HFFc6 (cell line): ENCODE measurements at regions not wholly inside any gene's neighbourhood (a gene's known extent, or its start where the extent isn't known, plus 50 kb on each side); places are given as distances from the start of the nearest gene placed in this dataset.

Experiments
- DNase-seq: peaks from one replicate; pipeline ENCODE4 v3.0.0-alpha.2; 2018
- H3K27ac Mint-ChIP-seq: 2 replicates; pipeline ENCODE4 v1.8.0; 2020; ENCODE audit warnings: mild to moderate bottlenecking, mixed read lengths
- H3K27me3 Mint-ChIP-seq: 2 replicates; pipeline ENCODE4 v1.8.0; 2021; ENCODE audit warnings: mild to moderate bottlenecking, moderate library complexity, mixed read lengths; ENCODE audit not compliant: insufficient read depth
- H3K36me3 Mint-ChIP-seq: 2 replicates; pipeline ENCODE4 v1.8.0; 2021; ENCODE audit warnings: low read depth, mixed read lengths
- H3K4me1 Mint-ChIP-seq: 2 replicates; pipeline ENCODE4 v1.8.0; 2020; ENCODE audit warnings: low read depth, mixed read lengths
- H3K4me3 Mint-ChIP-seq: 2 replicates; pipeline ENCODE4 v1.8.0; 2020; ENCODE audit warnings: mild to moderate bottlenecking, moderate library complexity, mixed read lengths
- H3K9me3 Mint-ChIP-seq: 2 replicates; pipeline ENCODE4 v1.8.0; 2020; ENCODE audit warnings: mild to moderate bottlenecking, mixed read lengths
- TF ChIP-seq, protein P1 (sequence below): fragments of 200-600 bp; sonication (generic); IDR thresholded peaks from 2 replicates; pipeline ENCODE4 v1.5.0; 2021; ENCODE audit warnings: antibody characterized with exemption, mild to moderate bottlenecking

- no peak overlapping the region for H3K27ac Mint-ChIP-seq
- no peak overlapping the region for H3K4me3 Mint-ChIP-seq
- H3K27me3 Mint-ChIP-seq = peaks cover 40% of the 10 kb centered on the region
- no peak for DNase-seq
- TF ChIP-seq, protein P1, sequence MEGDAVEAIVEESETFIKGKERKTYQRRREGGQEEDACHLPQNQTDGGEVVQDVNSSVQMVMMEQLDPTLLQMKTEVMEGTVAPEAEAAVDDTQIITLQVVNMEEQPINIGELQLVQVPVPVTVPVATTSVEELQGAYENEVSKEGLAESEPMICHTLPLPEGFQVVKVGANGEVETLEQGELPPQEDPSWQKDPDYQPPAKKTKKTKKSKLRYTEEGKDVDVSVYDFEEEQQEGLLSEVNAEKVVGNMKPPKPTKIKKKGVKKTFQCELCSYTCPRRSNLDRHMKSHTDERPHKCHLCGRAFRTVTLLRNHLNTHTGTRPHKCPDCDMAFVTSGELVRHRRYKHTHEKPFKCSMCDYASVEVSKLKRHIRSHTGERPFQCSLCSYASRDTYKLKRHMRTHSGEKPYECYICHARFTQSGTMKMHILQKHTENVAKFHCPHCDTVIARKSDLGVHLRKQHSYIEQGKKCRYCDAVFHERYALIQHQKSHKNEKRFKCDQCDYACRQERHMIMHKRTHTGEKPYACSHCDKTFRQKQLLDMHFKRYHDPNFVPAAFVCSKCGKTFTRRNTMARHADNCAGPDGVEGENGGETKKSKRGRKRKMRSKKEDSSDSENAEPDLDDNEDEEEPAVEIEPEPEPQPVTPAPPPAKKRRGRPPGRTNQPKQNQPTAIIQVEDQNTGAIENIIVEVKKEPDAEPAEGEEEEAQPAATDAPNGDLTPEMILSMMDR = no peak
- H3K9me3 Mint-ChIP-seq = peaks cover 6% of the 10 kb centered on the region; the same call in 1 of the 2 replicates
- H3K4me1 Mint-ChIP-seq = no peaks in the 10 kb centered on the region
- peaks cover 5% of the 10 kb centered on the region; the same call in 1 of the 2 replicates for H3K36me3 Mint-ChIP-seq
Observed at GRCh38 chr6:149181304-149181703, 136.2 kb upstream of the TAB2 start.

DNA sequence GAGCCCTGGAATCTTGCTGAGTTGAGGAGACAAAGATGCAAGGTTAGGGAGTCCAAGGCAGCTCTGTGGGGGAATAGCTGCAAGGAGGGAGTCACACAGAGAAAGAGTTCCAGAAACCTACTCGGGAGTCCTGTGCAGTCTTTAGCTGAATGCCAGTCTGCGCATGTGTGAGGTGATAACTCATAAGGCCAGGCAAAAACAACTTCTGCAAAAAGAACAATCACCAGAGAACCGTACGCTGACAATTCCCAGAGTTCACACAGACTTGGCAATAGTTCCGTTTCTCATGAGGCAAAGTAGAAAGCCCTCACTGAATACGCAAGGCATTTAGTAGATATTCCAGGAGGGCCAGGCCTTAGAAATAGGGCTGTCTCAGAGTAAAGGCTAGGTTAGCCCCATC lies 135.2 kb upstream of the TAB2 start:
- no peak overlapping the region for H3K27ac Mint-ChIP-seq
- H3K9me3 Mint-ChIP-seq = peaks cover 6% of the 10 kb centered on the region; the same call in 1 of the 2 replicates
- H3K4me1 Mint-ChIP-seq = no peaks in the 10 kb centered on the region
- no peak overlapping the region for H3K4me3 Mint-ChIP-seq
- no peak for DNase-seq
- H3K27me3 Mint-ChIP-seq = peaks cover 44% of the 10 kb centered on the region
- peaks cover 5% of the 10 kb centered on the region; the same call in 1 of the 2 replicates for H3K36me3 Mint-ChIP-seq
- TF ChIP-seq, protein P1 = no peak

GRCh38 chr6:149184523-149184922 lies 133.0 kb upstream of the TAB2 start:
- TF ChIP-seq, protein P1 = no peak
- H3K4me3 Mint-ChIP-seq = no peak overlapping the region
- peaks cover 5% of the 10 kb centered on the region; the same call in 1 of the 2 replicates for H3K36me3 Mint-ChIP-seq
- H3K27ac Mint-ChIP-seq = no peak overlapping the region
- DNase-seq = no peak
- no peaks in the 10 kb centered on the region for H3K4me1 Mint-ChIP-seq
- peaks cover 30% of the 10 kb centered on the region for H3K27me3 Mint-ChIP-seq
- H3K9me3 Mint-ChIP-seq = peaks cover 17% of the 10 kb centered on the region; the same call in 1 of the 2 replicates

DNA sequence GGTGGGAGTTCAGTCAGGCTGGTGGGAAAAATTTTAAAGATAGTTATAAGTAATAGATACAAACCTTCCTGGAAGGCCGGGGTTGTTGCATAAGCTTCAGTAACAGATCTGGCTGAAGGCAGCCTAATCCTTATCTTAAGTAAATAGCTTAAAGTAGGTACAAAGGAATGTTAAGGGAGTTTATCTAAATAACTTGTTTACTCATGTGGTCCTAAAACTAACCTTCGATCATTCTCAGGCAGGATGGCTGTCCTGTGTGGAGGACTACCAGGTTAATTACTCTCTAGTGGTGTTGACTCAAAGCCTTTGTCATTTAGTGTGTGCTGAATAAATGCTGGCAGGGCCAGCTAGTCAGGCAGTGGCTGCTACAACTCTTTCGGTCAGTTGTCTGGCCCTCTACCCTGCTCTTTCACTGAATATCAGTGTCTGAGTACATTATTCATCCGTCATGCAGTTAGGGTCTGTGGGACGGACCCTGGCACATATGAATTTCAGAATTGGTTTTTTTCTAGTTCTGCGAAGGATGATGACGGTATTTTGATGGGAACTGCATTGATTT lies 131.6 kb upstream of the TAB2 start:
- peaks cover 17% of the 10 kb centered on the region; the same call in 1 of the 2 replicates for H3K9me3 Mint-ChIP-seq
- no peak overlapping the region for H3K27ac Mint-ChIP-seq
- peaks cover 35% of the 10 kb centered on the region for H3K27me3 Mint-ChIP-seq
- DNase-seq = no peak
- TF ChIP-seq, protein P1 = no peak
- peaks cover 5% of the 10 kb centered on the region; the same call in 1 of the 2 replicates for H3K36me3 Mint-ChIP-seq
- H3K4me3 Mint-ChIP-seq = no peak overlapping the region
- H3K4me1 Mint-ChIP-seq = no peaks in the 10 kb centered on the region

GRCh38 chr6:149186873-149187272 lies 130.6 kb upstream of the TAB2 start:
- Mint-ChIP-seq H3K4me3 (no peak overlapping the region), H3K27ac (no peak overlapping the region), H3K27me3 (peaks cover 35% of the 10 kb centered on the region), H3K4me1 (no peaks in the 10 kb centered on the region), H3K36me3 (peaks cover 5% of the 10 kb centered on the region; the same call in 1 of the 2 replicates), H3K9me3 (peaks cover 17% of the 10 kb centered on the region; the same call in 1 of the 2 replicates)
- no peak for DNase-seq
- TF ChIP-seq, protein P1 = no peak
